Neural progenitor cell (in vitro differentiated cells): ENCODE measurements at regions not wholly inside any gene's neighbourhood (a gene's known extent, or its start where the extent isn't known, plus 50 kb on each side); places are given as distances from the start of the nearest gene placed in this dataset.

Experiments
- DNase-seq: peaks from one replicate; pipeline ENCODE4 v3.0.0-alpha.2; 2016; ENCODE audit warnings: low spot score
- H2AFZ ChIP-seq: fragments of 200-600 bp; sonication (generic); replicated peaks from 2 replicates; pipeline ENCODE4 v1.6.1; 2016; ENCODE audit warnings: antibody characterized with exemption
- H3F3A ChIP-seq: fragments of 200-600 bp; sonication (generic); 2 replicates; pipeline ENCODE4 v1.6.1; 2016; ENCODE audit warnings: antibody characterized with exemption, low read depth
- H3K27ac ChIP-seq: fragments of 200-600 bp; sonication (generic); 2 replicates; pipeline ENCODE4 v1.5.1; 2016; ENCODE audit warnings: mild to moderate bottlenecking
- H3K27me3 ChIP-seq: fragments of 200-600 bp; sonication (generic); 2 replicates; pipeline ENCODE4 v1.6.1; 2016; ENCODE audit warnings: mild to moderate bottlenecking, moderate library complexity
- H3K36me3 ChIP-seq: fragments of 200-600 bp; sonication (generic); 2 replicates; pipeline ENCODE4 v1.5.1; 2016
- H3K4me1 ChIP-seq: fragments of 200-600 bp; sonication (generic); 2 replicates; pipeline ENCODE4 v1.6.1; 2016; ENCODE audit warnings: mixed run types
- H3K4me2 ChIP-seq: fragments of 200-600 bp; sonication (generic); 2 replicates; pipeline ENCODE4 v1.6.1; 2016
- H3K4me3 ChIP-seq: fragments of 200-600 bp; sonication (generic); 2 replicates; pipeline ENCODE4 v1.5.1; 2016
- H3K79me2 ChIP-seq: fragments of 200-600 bp; sonication (generic); 2 replicates; pipeline ENCODE4 v1.6.1; 2016; ENCODE audit warnings: low read depth
- H3K9ac ChIP-seq: fragments of 200-600 bp; sonication (generic); 2 replicates; pipeline ENCODE4 v1.6.1; 2016
- H3K9me3 ChIP-seq: fragments of 200-600 bp; sonication (generic); 2 replicates; pipeline ENCODE4 v1.5.1; 2016; ENCODE audit warnings: low read depth
- H4K20me1 ChIP-seq: fragments of 200-600 bp; sonication (generic); 2 replicates; pipeline ENCODE4 v1.6.1; 2016; ENCODE audit warnings: low read depth
- H3K27ac Mint-ChIP-seq: 3 replicates; pipeline ENCODE4 v1.8.0; 2021; ENCODE audit warnings: mixed read lengths
- H3K27me3 Mint-ChIP-seq: 2 replicates; pipeline ENCODE4 v1.8.0; 2022; ENCODE audit warnings: low read depth, mild to moderate bottlenecking, inconsistent platforms, moderate library complexity, mixed read lengths; ENCODE audit not compliant: insufficient read depth
- H3K36me3 Mint-ChIP-seq: 3 replicates; pipeline ENCODE4 v1.8.0; 2021; ENCODE audit warnings: mixed read lengths
- H3K4me1 Mint-ChIP-seq: 3 replicates; pipeline ENCODE4 v1.8.0; 2021; ENCODE audit warnings: mixed read lengths
- H3K4me3 Mint-ChIP-seq: 3 replicates; pipeline ENCODE4 v1.8.0; 2021; ENCODE audit warnings: mild to moderate bottlenecking, moderate library complexity, mixed read lengths
- H3K9me3 Mint-ChIP-seq: 3 replicates; pipeline ENCODE4 v1.8.0; 2020; ENCODE audit warnings: mixed read lengths
- EZH2 ChIP-seq: fragments of 200-600 bp; sonication (generic); IDR thresholded peaks from 2 replicates; pipeline ENCODE4 v1.6.1; 2017; ENCODE audit warnings: antibody characterized with exemption, mild to moderate bottlenecking, moderate library complexity
- EZH2phosphoT487 ChIP-seq: fragments of 200-600 bp; sonication (generic); IDR thresholded peaks from 2 replicates; pipeline ENCODE4 v1.6.1; 2017; ENCODE audit warnings: antibody characterized with exemption
- TF ChIP-seq, protein P1 (sequence below): fragments of 200-600 bp; sonication (generic); IDR thresholded peaks from 2 replicates; pipeline ENCODE4 v1.5.1; 2017; ENCODE audit warnings: antibody characterized with exemption, mild to moderate bottlenecking

- no peaks in the 10 kb centered on the region for H3K79me2 ChIP-seq
- H4K20me1 ChIP-seq, result no peaks in the 10 kb centered on the region
- H2AFZ ChIP-seq, result no peak overlapping the region
- Mint-ChIP-seq H3K36me3 (no peaks in the 10 kb centered on the region), H3K9me3 (no peaks in the 10 kb centered on the region), H3K4me1 (no peaks in the 10 kb centered on the region), H3K27ac (no peak overlapping the region), H3K27me3 (no peaks in the 10 kb centered on the region), H3K4me3 (no peak overlapping the region)
- H3K9ac ChIP-seq, result no peak overlapping the region
- H3K4me3 ChIP-seq, result no peak overlapping the region
- H3K27me3 ChIP-seq, result no peaks in the 10 kb centered on the region
- TF ChIP-seq EZH2phosphoT487, result no peak
- TF ChIP-seq, protein P1, sequence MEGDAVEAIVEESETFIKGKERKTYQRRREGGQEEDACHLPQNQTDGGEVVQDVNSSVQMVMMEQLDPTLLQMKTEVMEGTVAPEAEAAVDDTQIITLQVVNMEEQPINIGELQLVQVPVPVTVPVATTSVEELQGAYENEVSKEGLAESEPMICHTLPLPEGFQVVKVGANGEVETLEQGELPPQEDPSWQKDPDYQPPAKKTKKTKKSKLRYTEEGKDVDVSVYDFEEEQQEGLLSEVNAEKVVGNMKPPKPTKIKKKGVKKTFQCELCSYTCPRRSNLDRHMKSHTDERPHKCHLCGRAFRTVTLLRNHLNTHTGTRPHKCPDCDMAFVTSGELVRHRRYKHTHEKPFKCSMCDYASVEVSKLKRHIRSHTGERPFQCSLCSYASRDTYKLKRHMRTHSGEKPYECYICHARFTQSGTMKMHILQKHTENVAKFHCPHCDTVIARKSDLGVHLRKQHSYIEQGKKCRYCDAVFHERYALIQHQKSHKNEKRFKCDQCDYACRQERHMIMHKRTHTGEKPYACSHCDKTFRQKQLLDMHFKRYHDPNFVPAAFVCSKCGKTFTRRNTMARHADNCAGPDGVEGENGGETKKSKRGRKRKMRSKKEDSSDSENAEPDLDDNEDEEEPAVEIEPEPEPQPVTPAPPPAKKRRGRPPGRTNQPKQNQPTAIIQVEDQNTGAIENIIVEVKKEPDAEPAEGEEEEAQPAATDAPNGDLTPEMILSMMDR, result no peak
- no peak for TF ChIP-seq EZH2
- H3F3A ChIP-seq, result no peaks in the 10 kb centered on the region
- no peak for DNase-seq
- H3K9me3 ChIP-seq, result no peaks in the 10 kb centered on the region
- H3K4me2 ChIP-seq, result no peak overlapping the region
- no peaks in the 10 kb centered on the region for H3K36me3 ChIP-seq
- H3K27ac ChIP-seq, result no peak overlapping the region
- H3K4me1 ChIP-seq, result no peaks in the 10 kb centered on the region
Observed at GRCh38 chr6:49088631-49089030, 374.4 kb downstream of the MMUT start.

DNA sequence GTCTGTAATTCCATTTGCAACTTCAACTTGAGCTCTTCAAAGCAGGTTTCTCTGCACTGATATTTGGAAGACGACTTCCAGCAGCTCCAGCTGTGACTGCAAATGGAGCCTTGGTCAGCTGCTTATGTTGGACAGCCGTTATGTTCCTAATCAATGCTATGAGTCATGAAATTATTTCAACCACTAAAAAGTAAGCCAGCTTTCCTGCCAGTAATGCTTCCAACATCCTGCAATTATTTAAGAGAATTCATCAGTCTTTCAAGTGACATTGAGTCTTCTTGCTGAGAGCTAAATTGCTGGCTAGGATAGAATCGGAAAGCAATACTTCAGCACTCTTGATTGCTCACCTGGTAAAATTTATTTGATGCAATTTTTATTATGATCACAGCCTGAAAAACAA lies 375.7 kb downstream of the MMUT start:
- no peak overlapping the region for H3K4me3 Mint-ChIP-seq
- no peak overlapping the region for H3K27ac ChIP-seq
- H3K27ac Mint-ChIP-seq, result no peak overlapping the region
- no peak for TF ChIP-seq EZH2phosphoT487
- TF ChIP-seq, protein P1, result no peak
- no peaks in the 10 kb centered on the region for H3K9me3 ChIP-seq
- H3K9me3 Mint-ChIP-seq, result no peaks in the 10 kb centered on the region
- H3K79me2 ChIP-seq, result no peaks in the 10 kb centered on the region
- no peak overlapping the region for H3K4me2 ChIP-seq
- H3K4me3 ChIP-seq, result no peak overlapping the region
- H3K4me1 Mint-ChIP-seq, result no peaks in the 10 kb centered on the region
- no peaks in the 10 kb centered on the region for H3K27me3 ChIP-seq
- H3K36me3 ChIP-seq, result no peaks in the 10 kb centered on the region
- H3F3A ChIP-seq, result no peaks in the 10 kb centered on the region
- no peaks in the 10 kb centered on the region for H4K20me1 ChIP-seq
- H3K36me3 Mint-ChIP-seq, result no peaks in the 10 kb centered on the region
- DNase-seq, result no peak
- H3K27me3 Mint-ChIP-seq, result no peaks in the 10 kb centered on the region
- H3K9ac ChIP-seq, result no peak overlapping the region
- no peak overlapping the region for H2AFZ ChIP-seq
- no peaks in the 10 kb centered on the region for H3K4me1 ChIP-seq

GRCh38 chr6:49082611-49083010 lies 380.4 kb downstream of the MMUT start:
- TF ChIP-seq, protein P1, result no peak
- TF ChIP-seq EZH2phosphoT487 (no peak), EZH2 (no peak)
- Mint-ChIP-seq H3K27me3 (no peaks in the 10 kb centered on the region), H3K4me3 (no peak overlapping the region)

More at GRCh38 chr6:49082611-49083010, 380.4 kb downstream of the MMUT start:
- no peaks in the 10 kb centered on the region for H3K36me3 Mint-ChIP-seq
- Histone ChIP-seq H3K79me2 (no peaks in the 10 kb centered on the region), H3K4me2 (no peak overlapping the region), H3K4me1 (no peaks in the 10 kb centered on the region), H3K4me3 (no peak overlapping the region), H3K27me3 (no peaks in the 10 kb centered on the region), H3K9ac (no peak overlapping the region), H3K36me3 (no peaks in the 10 kb centered on the region), H3K9me3 (no peaks in the 10 kb centered on the region), H3K27ac (no peak overlapping the region), H2AFZ (no peak overlapping the region), H4K20me1 (no peaks in the 10 kb centered on the region), H3F3A (no peaks in the 10 kb centered on the region)
- H3K4me1 Mint-ChIP-seq, result no peaks in the 10 kb centered on the region
- DNase-seq, result no peak
- no peak overlapping the region for H3K27ac Mint-ChIP-seq
- H3K9me3 Mint-ChIP-seq, result no peaks in the 10 kb centered on the region
